HG03378 (cell line): ENCODE measurements at regions not wholly inside any gene's neighbourhood (a gene's known extent, or its start where the extent isn't known, plus 50 kb on each side); places are given as distances from the start of the nearest gene placed in this dataset.
A peak's percentile ranks its signal among the peaks of the same experiment; 100 is the strongest.

Source experiments
- ATAC-seq: cut with Tn5 transposase; IDR thresholded peaks from one replicate; pipeline ENCODE4 v1.9.1; 2021; ENCODE audit warnings: mild to moderate bottlenecking, moderate library complexity; ENCODE audit not compliant: unreplicated experiment

DNA sequence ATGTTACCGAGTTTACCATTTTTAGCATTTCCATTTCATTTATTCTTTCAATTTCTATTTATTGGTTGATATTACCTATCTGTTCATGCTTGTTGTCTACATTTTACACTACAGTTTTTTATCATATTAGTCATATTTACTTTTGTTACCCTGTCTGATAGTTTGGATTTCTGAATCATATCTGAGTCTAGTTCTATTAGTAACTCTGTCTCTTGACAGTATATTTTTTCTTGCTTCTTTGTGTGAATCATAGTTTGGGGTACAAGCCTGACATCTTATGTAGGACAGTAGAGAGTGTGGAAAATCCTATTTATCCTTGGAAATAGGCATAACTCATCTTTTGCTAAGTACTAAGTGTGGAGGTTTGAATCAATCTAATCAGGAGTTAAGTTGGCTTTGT, 263.9 kb upstream of the SESN3 start:
- ATAC-seq = no peak

DNA sequence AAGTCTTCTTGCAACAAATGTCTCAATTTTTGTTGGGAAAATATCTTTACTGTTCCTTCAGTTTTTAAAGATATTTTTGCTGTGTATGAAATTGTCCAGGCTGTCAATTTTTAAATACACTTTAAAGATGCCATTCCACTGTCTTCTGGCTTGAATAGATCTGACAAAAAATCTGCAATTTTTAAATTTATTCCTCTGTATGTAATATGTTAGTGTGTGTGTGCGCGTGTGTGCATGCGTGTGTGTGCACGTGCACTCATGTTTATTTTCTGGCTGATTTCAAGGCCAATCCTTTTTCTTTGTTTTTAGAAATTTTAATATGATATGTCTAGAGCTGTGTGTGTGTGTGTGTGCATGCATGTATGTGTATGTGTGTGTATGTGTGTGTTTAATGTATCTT, 263.2 kb upstream of the SESN3 start:
- no peak for ATAC-seq

DNA sequence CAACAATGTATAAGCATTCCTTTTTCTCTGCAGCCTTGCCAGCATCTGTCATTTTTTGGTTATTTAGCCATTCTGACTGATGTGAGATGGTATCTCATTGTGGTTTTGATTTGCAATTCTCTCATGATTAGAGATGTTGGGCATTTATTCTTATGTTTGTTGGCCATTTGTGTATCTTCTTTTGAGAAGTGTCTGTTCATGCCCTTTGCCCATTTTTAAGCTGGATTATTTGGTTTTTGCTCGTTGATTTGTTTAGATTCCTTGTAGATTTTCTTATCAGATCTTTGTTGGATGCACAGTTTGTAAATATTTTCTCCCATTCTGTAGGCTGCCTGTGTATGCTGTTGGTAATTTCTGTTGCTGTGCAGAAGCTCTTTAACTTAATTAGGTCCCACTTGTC, 259.6 kb upstream of the SESN3 start:
- no peak for ATAC-seq

DNA sequence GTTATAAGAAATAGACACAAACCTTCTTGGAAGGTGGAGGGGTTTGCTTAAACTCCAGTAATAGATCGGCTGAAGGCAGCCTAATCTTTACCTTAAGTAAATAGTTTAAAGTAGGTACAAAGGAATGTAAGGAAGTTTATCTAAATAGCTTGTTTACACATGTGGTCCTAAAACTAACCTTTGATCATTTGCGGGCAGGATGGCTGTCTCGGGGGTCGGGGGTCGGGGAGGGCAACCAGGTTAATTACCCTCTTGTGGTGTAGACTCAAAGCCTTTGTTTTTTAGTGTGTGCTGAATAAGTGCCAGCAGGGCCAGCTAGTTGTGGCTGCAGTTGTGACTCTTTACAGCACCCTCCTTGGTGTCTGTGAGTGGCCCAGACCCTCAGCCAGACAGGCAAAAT, 256.9 kb upstream of the SESN3 start:
- no peak for ATAC-seq

DNA sequence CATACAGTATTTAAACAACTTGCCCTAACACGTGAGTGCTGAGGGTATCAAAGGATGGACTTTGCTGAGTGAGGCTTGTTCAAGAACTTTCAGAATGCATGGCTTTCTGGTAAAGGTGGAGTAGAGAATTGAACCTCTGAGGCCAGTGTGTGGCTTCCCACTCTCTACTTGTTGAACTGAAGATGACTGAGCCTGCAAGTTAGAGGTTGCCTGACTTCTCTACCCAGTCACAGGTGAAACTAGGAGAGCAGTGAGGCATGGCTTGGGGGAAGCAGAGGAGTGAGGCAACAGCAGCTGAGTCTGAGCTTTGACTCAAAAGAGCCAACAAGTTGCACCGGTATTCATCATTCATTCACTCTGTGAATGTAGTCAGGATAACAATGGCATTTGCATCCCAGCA, 256.4 kb upstream of the SESN3 start:
- ATAC-seq = peak; percentile 100

DNA sequence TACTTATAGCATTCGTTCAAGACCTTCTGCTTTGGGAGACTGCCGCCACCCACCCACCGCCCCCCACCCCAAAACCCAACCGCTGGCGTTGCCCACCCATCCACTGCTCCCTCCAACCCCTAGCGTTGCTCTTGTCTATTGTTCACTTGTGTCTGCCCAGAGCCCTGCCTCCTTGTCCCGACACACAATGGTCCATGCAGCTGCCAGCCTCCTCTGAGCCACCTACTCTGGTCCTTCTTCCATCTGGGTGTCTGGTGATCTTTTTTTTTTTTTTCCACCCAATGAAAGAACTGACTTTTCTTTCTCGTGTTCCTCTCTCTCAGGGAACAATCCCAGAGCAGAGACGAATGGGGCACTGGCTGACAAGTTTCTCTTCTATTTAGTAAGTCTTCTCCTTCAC, 256.0 kb upstream of the SESN3 start:
- no peak for ATAC-seq

DNA sequence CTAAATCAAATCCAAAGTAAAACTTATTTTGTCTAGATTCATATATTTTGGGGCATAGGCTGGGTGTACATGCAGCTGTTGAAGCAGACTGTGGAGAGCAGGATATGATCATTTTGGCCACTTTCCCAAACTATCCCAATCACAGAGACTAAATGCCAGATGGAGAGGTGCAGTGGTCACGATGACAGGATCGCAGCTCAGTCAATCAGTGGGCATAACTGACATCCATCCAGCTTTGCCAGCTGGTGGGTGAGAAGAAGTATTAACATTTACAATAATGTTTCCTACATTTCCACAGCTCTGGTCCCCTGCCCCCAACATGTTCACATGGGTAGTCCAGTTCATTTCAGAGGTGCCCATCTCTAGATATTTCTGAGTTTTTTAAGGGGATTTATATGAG, 255.5 kb upstream of the SESN3 start:
- no peak for ATAC-seq

DNA sequence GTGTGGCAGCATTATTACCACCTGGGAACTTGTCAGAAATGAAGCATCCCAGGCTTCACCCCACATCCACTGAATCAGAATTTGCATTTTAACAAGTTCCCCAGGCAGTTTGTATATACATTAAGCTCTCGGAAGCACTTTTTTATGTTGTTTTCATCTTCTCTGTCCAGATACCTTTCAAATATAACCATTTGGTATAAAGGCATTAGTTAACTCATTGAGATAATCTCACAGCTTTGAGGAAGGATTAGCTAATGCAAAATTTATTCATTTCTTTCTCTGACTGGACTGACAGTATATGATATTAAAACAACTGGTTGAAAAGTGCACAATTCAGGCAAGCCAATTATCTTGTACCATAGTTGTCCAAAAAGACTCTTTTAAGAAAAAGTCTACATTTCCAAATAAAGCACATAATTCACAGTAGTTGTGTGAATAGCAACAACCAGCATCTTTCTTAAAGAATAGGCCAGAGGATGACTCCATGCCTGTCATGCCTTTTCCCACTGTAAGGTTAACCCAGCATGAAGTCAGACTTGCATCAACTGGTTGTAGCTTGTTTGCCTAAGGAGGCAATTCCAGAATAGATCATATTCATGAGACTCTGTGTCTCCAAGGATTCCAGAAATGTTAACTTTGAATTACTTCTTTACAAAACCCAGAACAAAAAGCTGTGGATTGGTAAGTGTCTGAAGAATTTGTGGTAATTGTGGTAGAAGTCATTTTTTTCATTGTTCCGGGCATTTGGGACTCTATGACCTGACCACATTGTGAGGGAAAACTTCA, 254.3 kb upstream of the SESN3 start:
- ATAC-seq = no peak

DNA sequence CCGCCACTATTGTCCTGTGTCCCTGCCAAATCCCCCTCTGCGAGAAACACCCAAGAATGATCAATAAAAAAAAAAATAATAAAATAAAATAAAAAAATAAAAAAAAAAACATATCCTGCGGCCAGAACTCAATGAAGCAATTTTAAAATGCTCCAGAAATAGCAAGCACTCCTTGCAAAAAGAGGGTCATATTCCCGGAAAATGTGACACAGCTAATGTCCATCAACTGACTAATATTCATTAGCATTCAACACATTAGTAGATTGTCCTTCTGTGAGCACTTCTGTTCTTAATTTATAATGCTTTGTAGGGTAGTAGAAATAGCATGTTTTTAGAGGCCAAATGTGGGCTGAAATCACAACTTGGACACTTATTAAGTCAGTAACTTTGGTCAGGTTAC, 252.3 kb upstream of the SESN3 start:
- no peak for ATAC-seq

DNA sequence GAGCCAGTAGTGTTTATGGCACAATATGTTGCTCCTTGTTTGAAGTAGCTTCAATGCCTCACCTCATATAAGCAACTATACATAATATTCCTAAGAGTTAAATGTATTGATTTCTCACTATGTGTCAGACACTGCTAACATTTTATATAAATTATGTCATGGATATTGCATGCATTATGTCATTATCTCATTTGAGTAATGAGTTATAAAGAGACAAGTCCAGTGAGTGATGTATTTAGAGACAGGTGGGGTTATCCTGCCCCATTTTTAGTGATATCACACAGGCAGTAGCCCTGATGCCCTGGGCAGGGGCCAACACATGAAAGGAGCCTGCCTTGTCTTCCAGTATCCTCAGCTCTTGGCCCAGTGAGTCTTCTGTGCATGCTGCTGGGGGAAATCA, 247.0 kb upstream of the SESN3 start:
- no peak for ATAC-seq

DNA sequence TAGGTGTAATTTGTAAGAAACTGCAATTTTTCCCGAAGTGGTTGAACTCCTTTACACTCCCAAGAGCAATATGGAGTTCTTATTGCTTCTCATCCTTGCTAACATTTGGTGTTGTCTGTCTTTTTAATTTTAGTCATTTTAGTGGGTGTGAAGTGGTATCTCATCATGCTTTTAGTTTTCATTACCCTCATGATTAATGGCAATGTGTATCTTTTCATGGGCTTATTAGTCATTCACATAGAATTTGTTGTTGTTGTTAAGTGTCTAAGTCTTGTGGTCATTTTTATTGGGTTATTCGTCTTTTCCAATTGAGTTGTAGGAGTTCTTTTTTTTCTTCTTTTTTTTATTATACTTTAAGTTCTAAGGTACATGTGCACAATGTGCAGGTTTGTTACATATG, 238.3 kb upstream of the SESN3 start:
- ATAC-seq = no peak

DNA sequence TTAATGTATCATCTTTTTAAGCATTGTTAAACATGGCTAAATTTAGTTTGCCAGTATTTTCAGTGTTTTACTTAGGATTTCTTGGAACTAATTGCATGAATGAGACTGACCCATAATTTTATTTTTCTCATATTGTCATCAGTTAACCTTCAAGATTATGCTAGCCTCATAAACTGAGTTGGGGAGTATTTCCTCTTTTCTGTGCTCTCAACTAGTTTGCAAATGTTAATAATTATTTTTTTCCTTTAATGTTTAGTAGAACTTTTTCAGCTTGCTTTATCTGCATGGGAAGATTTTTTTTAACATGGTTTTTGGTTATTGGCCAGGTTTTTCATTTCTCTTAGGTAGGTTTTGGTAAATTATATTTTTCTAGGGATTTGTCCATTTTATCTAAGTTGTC, 235.4 kb upstream of the SESN3 start:
- ATAC-seq = peak; percentile 67

DNA sequence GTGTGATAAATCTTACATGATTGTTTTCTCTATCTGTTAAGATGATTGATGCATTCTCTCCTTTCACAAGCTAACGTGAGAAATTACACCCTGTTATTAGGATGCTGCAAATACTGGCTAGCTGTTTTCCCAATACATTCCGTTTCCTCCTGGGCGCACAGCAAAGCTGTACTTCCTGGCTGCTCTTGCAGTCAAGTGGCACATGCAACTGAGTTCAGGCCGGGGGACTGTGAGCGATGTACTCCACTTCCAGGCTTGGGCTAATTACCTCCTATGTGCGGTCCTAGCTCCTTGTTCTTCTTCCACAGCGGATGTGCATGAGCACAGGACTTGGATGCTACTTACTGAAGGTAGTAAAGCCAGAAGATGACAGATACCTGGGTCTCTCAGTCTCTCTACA, 234.9 kb upstream of the SESN3 start:
- ATAC-seq = no peak

DNA sequence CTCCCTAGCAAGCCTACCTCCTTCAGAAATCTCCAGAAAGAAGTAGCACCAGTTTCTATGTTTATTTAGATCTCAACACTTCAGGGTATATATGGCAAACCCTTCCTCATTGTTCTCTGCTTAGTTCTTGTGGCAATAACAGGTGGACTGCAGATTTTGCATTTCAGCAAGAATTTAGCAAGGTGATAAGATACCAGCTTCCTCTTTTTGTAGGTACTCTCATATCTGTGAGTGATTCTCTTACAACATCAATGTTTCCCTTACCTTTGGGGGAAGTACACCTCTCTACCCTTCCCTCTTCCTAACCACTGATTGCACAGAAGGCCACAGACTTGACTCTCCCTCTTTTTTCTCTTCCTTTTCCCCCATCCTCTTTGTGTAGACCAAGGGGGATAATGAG, 230.9 kb upstream of the SESN3 start:
- no peak for ATAC-seq

DNA sequence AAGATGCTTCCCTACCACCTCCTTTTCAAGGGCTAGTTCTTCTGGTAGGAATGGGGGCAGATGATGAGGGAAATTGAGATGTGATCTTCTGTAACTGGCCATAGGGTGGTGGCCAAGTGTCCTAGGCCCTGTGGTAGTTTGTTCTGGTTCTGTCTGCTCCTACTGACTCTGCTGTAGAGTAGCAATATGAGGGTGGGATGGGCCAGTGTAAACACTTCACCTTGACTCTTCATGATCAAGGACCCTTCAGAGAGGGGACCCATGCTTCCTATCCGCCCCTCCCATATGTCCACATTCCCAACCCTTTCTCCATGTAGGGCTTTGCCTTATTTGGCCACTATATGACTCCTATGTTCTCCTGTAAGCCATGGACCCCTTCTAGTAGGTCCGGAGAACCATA, 230.3 kb upstream of the SESN3 start:
- no peak for ATAC-seq

DNA sequence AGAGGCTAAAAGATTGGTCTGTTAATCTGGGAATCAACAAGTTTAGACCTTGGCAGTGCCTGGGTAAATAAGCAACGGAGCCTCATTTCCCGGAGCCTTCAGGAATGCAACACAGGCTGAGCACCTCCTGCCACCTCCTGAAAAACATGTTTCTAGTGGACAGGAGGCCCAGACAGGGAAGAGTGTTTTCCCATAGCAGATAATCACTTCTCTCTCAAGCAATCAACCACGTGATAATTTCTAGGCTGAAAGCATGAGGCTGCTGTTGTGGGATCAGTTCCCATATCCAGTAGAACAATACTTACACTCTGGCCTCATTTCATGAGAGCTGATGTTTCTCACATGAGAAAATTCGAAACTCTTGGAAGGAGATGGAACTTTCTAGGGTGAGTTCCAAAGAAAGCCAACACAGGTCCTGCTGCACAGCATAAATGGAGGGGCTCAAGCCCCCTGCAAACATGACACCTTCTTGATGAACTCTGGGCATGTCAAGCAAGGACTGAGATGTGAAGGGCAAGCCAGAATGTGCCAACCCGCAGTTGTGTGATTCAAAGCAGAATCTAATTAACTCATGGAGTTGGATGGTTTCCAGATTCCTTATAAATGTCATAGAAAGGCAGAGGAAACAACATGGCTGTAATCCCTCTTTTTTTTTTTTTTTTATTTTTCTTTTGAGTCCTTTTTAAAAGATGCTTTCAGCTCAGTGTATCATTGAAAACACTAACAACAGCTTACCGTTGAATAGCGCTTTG, 228.5 kb upstream of the SESN3 start:
- no peak for ATAC-seq

DNA sequence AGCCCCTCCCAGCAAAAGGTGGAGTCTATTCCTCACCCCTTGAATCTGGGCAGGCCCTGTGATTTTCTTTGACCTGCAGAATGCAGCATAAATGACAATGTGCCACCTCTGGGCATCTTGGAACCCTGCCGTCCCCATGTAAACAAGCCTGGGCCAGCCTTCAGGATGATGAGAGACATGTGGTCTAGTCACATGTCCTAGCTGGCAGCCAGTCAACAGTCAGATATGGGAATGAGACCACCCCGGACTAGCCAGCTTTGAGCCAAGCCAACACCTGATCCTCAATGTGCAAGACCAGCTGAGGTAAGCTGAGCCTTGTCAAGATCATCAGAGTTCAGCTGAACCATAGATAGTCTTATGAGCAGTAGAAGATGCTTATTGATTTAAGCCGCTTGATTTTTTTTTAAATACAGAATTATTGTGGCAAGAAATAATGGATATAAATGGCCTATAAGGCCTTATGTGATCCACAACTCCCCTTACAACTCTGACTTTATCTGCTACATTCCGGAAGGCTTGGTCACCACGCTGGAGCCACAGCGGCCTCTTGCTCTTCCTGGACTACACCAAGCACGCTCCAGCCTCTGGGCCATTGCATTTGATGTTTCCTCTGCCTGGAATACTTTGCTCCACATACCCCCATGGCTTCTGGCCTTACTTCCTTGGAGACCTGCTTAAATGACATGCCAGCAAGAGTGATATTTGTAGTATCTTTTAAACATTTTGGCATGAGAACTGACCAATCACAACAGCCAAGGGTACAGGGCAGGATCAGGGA, 225.9 kb upstream of the SESN3 start:
- no peak for ATAC-seq

DNA sequence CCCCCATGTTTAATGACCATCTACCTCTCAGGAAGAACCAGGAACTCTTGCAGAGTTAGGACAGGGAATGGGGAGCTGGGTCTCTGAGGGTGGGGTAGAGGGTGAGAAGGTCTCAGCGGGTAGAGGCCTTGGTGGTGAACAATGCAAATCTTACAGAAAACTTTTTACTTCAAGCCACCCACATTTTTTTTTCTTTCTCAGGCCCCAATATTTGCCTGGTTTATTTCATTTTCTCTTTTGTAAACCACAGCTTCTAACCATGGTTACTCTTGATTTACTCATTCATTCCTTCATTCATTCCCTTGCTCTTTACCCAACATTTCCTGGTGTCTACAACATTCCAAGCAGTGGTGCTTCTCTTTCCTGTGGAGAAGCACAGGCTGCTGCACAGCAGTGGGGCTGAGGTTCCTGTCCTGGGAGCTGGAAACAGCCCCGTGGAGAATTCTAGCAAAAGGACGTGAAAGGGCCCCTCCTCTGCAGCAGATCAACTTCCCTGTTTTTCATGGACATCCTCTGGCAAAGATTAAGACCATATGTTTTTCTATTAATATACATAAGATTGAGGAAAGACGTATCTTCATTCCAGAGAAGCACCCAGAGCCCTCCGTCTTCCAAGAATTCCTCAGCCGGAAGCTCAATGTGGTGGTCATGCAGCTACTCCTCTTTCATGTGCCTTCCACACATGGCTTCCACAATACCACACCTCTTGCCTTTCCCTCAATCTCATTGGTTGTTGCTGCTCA, 224.4 kb upstream of the SESN3 start:
- no peak for ATAC-seq

DNA sequence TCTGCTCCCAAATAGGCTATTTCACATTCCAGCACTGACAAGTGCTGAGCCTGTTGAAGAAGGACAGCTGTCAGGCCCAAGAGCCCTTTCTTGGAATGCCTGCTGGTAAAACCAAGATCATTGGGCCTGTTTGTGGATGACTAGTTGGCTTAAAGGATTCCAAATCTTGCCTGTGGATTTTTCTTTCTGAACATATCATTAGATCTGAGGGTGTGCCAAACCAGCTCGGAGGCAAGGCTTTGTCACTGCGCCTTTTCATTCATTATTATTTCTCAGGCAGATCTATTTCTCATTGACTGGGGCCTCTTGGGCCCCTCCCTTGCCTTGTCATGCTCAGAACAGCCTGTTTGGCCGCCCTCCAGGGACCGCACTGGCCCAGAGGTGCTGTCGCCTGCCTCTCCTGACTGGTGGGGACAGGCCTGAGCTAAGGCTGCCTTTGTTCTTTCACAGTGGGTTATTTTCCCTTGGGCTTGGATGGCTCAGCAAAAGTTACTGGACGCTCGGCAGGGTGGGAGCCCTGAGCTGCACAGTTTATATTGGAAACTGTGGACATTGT, 222.7 kb upstream of the SESN3 start:
- ATAC-seq = no peak

DNA sequence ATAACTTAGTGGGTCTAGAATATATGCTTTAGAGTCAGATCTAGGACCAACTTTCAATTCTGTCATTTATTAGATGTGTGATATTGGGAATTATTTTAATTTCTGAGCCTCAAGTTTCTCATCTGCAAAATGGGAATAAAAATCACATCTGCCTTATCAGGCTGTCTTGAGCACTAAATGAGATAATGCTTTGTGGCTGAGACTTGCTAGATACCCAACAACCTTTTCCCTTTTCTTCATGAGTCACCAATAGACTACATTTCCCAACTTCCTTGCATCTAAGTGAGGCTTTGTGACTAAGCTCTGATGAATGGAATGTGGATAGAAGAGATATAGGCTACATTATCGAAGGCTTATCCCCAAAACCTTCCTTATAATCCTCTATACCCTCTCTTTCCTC, 220.7 kb upstream of the SESN3 start:
- no peak for ATAC-seq

DNA sequence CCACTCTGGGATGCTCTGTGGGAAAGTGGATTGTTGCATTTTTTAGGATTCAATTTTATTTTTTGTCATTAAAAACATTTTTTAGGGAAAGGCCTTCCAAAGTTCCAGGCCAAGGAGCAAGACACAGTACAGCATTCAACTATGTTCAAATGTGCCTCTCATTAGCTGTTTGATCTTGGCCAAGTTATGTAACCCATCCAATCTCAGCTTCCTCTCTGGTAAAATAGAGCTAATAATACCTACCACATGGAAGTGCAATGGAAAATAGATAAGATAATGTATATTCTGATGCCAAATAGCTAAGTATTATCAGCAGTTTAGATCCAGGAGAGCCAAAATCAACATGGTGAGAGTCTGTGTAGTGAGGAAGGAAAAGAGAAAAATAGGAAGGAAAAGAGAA, 220.3 kb upstream of the SESN3 start:
- no peak for ATAC-seq
